Right atrium auricular region (tissue), 2 donors: ENCODE measurements at regions not wholly inside any gene's neighbourhood (a gene's known extent, or its start where the extent isn't known, plus 50 kb on each side); places are given as distances from the start of the nearest gene placed in this dataset.

Source experiments
- DNase-seq: peaks from one replicate; pipeline ENCODE4 v3.0.0-alpha.2; 2019; ENCODE audit warnings: low spot score
- H3K27ac ChIP-seq, 2 donors: fragments of 200-600 bp; sonication (generic); 1 replicate in 1 of 2; 2 replicates in 1 of 2; pipeline ENCODE4 v1.5.1; 2016 to 2019
- H3K27me3 ChIP-seq, 2 donors: fragments of 200-600 bp; sonication (generic); one replicate each; pipeline versions ENCODE4 v1.5.1 to v1.6.0; 2017 to 2019
- H3K36me3 ChIP-seq: fragments of 200-600 bp; sonication (generic); one replicate; pipeline ENCODE4 v1.5.1; 2016
- H3K4me1 ChIP-seq, 2 donors: fragments of 200-600 bp; sonication (generic); one replicate each; pipeline versions ENCODE4 v1.5.1 to v1.6.0; 2017 to 2019
- H3K4me3 ChIP-seq, 2 donors: fragments of 200-600 bp; sonication (generic); 1 replicate in 1 of 2; 2 replicates in 1 of 2; pipeline ENCODE4 v1.5.1; 2017 to 2019; ENCODE audit warnings: mild to moderate bottlenecking in 1 of 2, moderate library complexity in 1 of 2
- H3K9me3 ChIP-seq, 2 donors: fragments of 200-600 bp; sonication (generic); one replicate each; pipeline ENCODE4 v1.5.1; 2019
- CTCF ChIP-seq, 2 donors: fragments of 200-600 bp; sonication (generic); IDR thresholded peaks; one replicate each; pipeline ENCODE4 v1.5.1; 2019; ENCODE audit warnings: antibody characterized with exemption in 2 of 2

GRCh38 chr19:27993619-27994570, 1219.1 kb downstream of the UQCRFS1 start:
- no peaks in the 10 kb centered on the region for H3K27me3 ChIP-seq
- no peak for DNase-seq
- no peaks in the 10 kb centered on the region for H3K36me3 ChIP-seq
- TF ChIP-seq CTCF (IDR thresholded peaks at IDR 0.05): no peak
- no peak overlapping the region for H3K27ac ChIP-seq
- H3K4me3 ChIP-seq: no peak overlapping the region
- no peaks in the 10 kb centered on the region for H3K9me3 ChIP-seq
- H3K4me1 ChIP-seq: no peaks in the 10 kb centered on the region

- no peaks in the 10 kb centered on the region for H3K4me1 ChIP-seq
- TF ChIP-seq CTCF (IDR thresholded peaks at IDR 0.05): no peak
Measured at GRCh38 chr19:27986299-27986698, 1226.7 kb downstream of the UQCRFS1 start.

GRCh38 chr19:27975419-27976005, 1237.4 kb downstream of the UQCRFS1 start:
- Histone ChIP-seq H3K36me3 (no peaks in the 10 kb centered on the region), H3K27me3 (no peaks in the 10 kb centered on the region), H3K4me3 (no peak overlapping the region), H3K9me3 (no peaks in the 10 kb centered on the region), H3K4me1 (no peaks in the 10 kb centered on the region), H3K27ac (no peak overlapping the region)
- TF ChIP-seq CTCF (IDR thresholded peaks at IDR 0.05): no peak
- no peak for DNase-seq

More at GRCh38 chr19:27986299-27986698, 1226.7 kb downstream of the UQCRFS1 start:
- Histone ChIP-seq H3K36me3 (no peaks in the 10 kb centered on the region), H3K27ac (no peak overlapping the region), H3K4me3 (no peak overlapping the region), H3K27me3 (no peaks in the 10 kb centered on the region), H3K9me3 (no peaks in the 10 kb centered on the region)
- no peak for DNase-seq

- H3K27ac ChIP-seq: no peak overlapping the region
- no peak for DNase-seq
- no peaks in the 10 kb centered on the region for H3K4me1 ChIP-seq
- no peaks in the 10 kb centered on the region for H3K36me3 ChIP-seq
- H3K9me3 ChIP-seq: no peaks in the 10 kb centered on the region
- peak in 1 of 2 donors; percentile 67 for TF ChIP-seq CTCF (IDR thresholded peaks at IDR 0.05)
- no peaks in the 10 kb centered on the region for H3K27me3 ChIP-seq
- no peak overlapping the region for H3K4me3 ChIP-seq
Measured at GRCh38 chr19:27974082-27974513, 1238.9 kb downstream of the UQCRFS1 start.

GRCh38 chr19:27972291-27973040, 1240.5 kb downstream of the UQCRFS1 start:
- Histone ChIP-seq H3K4me1 (no peaks in the 10 kb centered on the region), H3K4me3 (no peak overlapping the region), H3K27me3 (no peaks in the 10 kb centered on the region), H3K9me3 (no peaks in the 10 kb centered on the region), H3K27ac (no peak overlapping the region), H3K36me3 (no peaks in the 10 kb centered on the region)
- TF ChIP-seq CTCF (IDR thresholded peaks at IDR 0.05): no peak
- no peak for DNase-seq
